Progenitor cell of endocrine pancreas (in vitro differentiated cells): ENCODE measurements at regions not wholly inside any gene's neighbourhood (a gene's known extent, or its start where the extent isn't known, plus 50 kb on each side); places are given as distances from the start of the nearest gene placed in this dataset.

Experiments used
- DNase-seq: peaks from one replicate; pipeline ENCODE4 v3.0.0; 2021; ENCODE audit warnings: low spot score; ENCODE audit not compliant: unreplicated experiment
- H3K27ac Mint-ChIP-seq: 2 replicates; pipeline ENCODE4 v1.8.0; 2021; ENCODE audit warnings: mild to moderate bottlenecking, moderate library complexity, mixed read lengths
- H3K27me3 Mint-ChIP-seq: 2 replicates; pipeline ENCODE4 v1.8.0; 2021; ENCODE audit warnings: mixed read lengths
- H3K36me3 Mint-ChIP-seq: 2 replicates; pipeline ENCODE4 v1.8.0; 2022; ENCODE audit warnings: mixed read lengths; ENCODE audit not compliant: insufficient read depth
- H3K4me1 Mint-ChIP-seq: 2 replicates; pipeline ENCODE4 v1.8.0; 2021; ENCODE audit warnings: low read depth, mixed read lengths
- H3K4me3 Mint-ChIP-seq: 2 replicates; pipeline ENCODE4 v1.8.0; 2021; ENCODE audit warnings: low read depth, mild to moderate bottlenecking, moderate library complexity, mixed read lengths
- H3K9me3 Mint-ChIP-seq: 2 replicates; pipeline ENCODE4 v1.8.0; 2021; ENCODE audit warnings: low read depth, mixed read lengths
- CTCF ChIP-seq: fragments of 200-600 bp; sonication (generic); IDR thresholded peaks from one replicate; pipeline ENCODE4 v1.5.0; 2021; ENCODE audit warnings: antibody characterized with exemption, mild to moderate bottlenecking; ENCODE audit not compliant: unreplicated experiment

- Mint-ChIP-seq H3K36me3 (no peaks in the 10 kb centered on the region), H3K27ac (no peak overlapping the region)
Observed at GRCh38 chr9:119789987-119790386, 420.8 kb upstream of the BRINP1 start.

GRCh38 chr9:119788921-119789320, 419.7 kb upstream of the BRINP1 start:
- H3K9me3 Mint-ChIP-seq: no peaks in the 10 kb centered on the region
- no peaks in the 10 kb centered on the region for H3K4me1 Mint-ChIP-seq
- no peak for TF ChIP-seq CTCF
- no peak for DNase-seq
- no peak overlapping the region for H3K27ac Mint-ChIP-seq
- peaks cover 3% of the 10 kb centered on the region for H3K27me3 Mint-ChIP-seq
- H3K36me3 Mint-ChIP-seq: no peaks in the 10 kb centered on the region
- H3K4me3 Mint-ChIP-seq: no peak overlapping the region

More at GRCh38 chr9:119789987-119790386, 420.8 kb upstream of the BRINP1 start:
- DNase-seq: no peak
- Mint-ChIP-seq H3K4me3 (no peak overlapping the region), H3K27me3 (peaks cover 3% of the 10 kb centered on the region), H3K4me1 (no peaks in the 10 kb centered on the region), H3K9me3 (no peaks in the 10 kb centered on the region)
- no peak for TF ChIP-seq CTCF

- Mint-ChIP-seq H3K27me3 (no peaks in the 10 kb centered on the region), H3K27ac (no peak overlapping the region), H3K36me3 (no peaks in the 10 kb centered on the region), H3K4me3 (no peak overlapping the region), H3K4me1 (no peaks in the 10 kb centered on the region), H3K9me3 (no peaks in the 10 kb centered on the region)
- no peak for DNase-seq
- no peak for TF ChIP-seq CTCF
Observed at GRCh38 chr9:119781886-119782285, 412.7 kb upstream of the BRINP1 start.

GRCh38 chr9:119775410-119775809, 406.2 kb upstream of the BRINP1 start:
- H3K4me1 Mint-ChIP-seq: no peaks in the 10 kb centered on the region
- no peak for DNase-seq
- no peak for TF ChIP-seq CTCF
- no peaks in the 10 kb centered on the region for H3K9me3 Mint-ChIP-seq
- no peaks in the 10 kb centered on the region for H3K36me3 Mint-ChIP-seq
- no peak overlapping the region for H3K27ac Mint-ChIP-seq
- H3K27me3 Mint-ChIP-seq: peaks cover 3% of the 10 kb centered on the region
- H3K4me3 Mint-ChIP-seq: no peak overlapping the region

GRCh38 chr9:119773823-119774222, 404.6 kb upstream of the BRINP1 start:
- H3K4me1 Mint-ChIP-seq: no peaks in the 10 kb centered on the region
- no peaks in the 10 kb centered on the region for H3K36me3 Mint-ChIP-seq
- H3K27me3 Mint-ChIP-seq: peaks cover 3% of the 10 kb centered on the region
- no peak for TF ChIP-seq CTCF
- no peaks in the 10 kb centered on the region for H3K9me3 Mint-ChIP-seq
- no peak overlapping the region for H3K27ac Mint-ChIP-seq
- no peak overlapping the region for H3K4me3 Mint-ChIP-seq
- no peak for DNase-seq
